ENCODE measurements at regions not wholly inside any gene's neighbourhood (a gene's known extent, or its start where the extent isn't known, plus 50 kb on each side); places are given as distances from the start of the nearest gene placed in this dataset.

- Histone ChIP-seq H3K27ac (no peak overlapping the region), H3K9me3 (no peaks in the 10 kb centered on the region), H3K4me1 (no peaks in the 10 kb centered on the region), H3K27me3 (no peaks in the 10 kb centered on the region), H3K36me3 (no peaks in the 10 kb centered on the region), H3K4me3 (no peak overlapping the region)
- intact Hi-C loops (cut with DNase I; ENCODE audit: low total_unique reads) (no loop called here), in situ Hi-C loops (cut with MboI; ENCODE audit: low sequenced_read_pairs in 4 of 4) (no loop called here)
- no peak for DNase-seq
- ATAC-seq: no peak
- TF ChIP-seq CTCF (IDR thresholded peaks at IDR 0.05 in 4 of 5, conservative IDR thresholded peaks at IDR 0.05 in 1 of 5): no peak
- no peak for TF ChIP-seq POLR2A (IDR thresholded peaks at IDR 0.05)
Measured at GRCh38 chr4:180539284-180539683, 1703.9 kb upstream of the TENM3 start.

GRCh38 chr4:180541678-180542077 lies 1701.5 kb upstream of the TENM3 start:
- no peak for ATAC-seq
- in situ Hi-C loops (cut with MboI; ENCODE audit: low sequenced_read_pairs in 4 of 4): no loop called here

GRCh38 chr4:180542445-180543100 lies 1700.6 kb upstream of the TENM3 start:
- intact Hi-C loops (cut with DNase I; ENCODE audit: low total_unique reads): no loop called here
- no peaks in the 10 kb centered on the region for H3K9me3 ChIP-seq
- H3K27ac ChIP-seq: no peak overlapping the region
- TF ChIP-seq CTCF (IDR thresholded peaks at IDR 0.05 in 4 of 5, conservative IDR thresholded peaks at IDR 0.05 in 1 of 5) (no peak), POLR2A (IDR thresholded peaks at IDR 0.05) (no peak)
- no peaks in the 10 kb centered on the region for H3K36me3 ChIP-seq
- no peaks in the 10 kb centered on the region for H3K4me1 ChIP-seq
- DNase-seq (no peak), ATAC-seq (no peak)
- in situ Hi-C loops (cut with MboI; ENCODE audit: low sequenced_read_pairs in 4 of 4): no loop called here
- H3K27me3 ChIP-seq: no peaks in the 10 kb centered on the region
- no peak overlapping the region for H3K4me3 ChIP-seq

More at GRCh38 chr4:180541678-180542077, 1701.5 kb upstream of the TENM3 start:
- no peaks in the 10 kb centered on the region for H3K4me1 ChIP-seq
- intact Hi-C loops (cut with DNase I; ENCODE audit: low total_unique reads): no loop called here
- H3K27ac ChIP-seq: no peak overlapping the region
- no peaks in the 10 kb centered on the region for H3K27me3 ChIP-seq
- DNase-seq: no peak
- no peaks in the 10 kb centered on the region for H3K9me3 ChIP-seq
- no peaks in the 10 kb centered on the region for H3K36me3 ChIP-seq
- TF ChIP-seq POLR2A (IDR thresholded peaks at IDR 0.05): no peak
- H3K4me3 ChIP-seq: no peak overlapping the region

- Histone ChIP-seq H3K27ac (no peak overlapping the region), H3K27me3 (no peaks in the 10 kb centered on the region), H3K4me1 (no peaks in the 10 kb centered on the region), H3K4me3 (no peak overlapping the region), H3K9me3 (no peaks in the 10 kb centered on the region), H3K36me3 (no peaks in the 10 kb centered on the region)
- intact Hi-C loops (cut with DNase I; ENCODE audit: low total_unique reads): no loop called here
- in situ Hi-C loops (cut with MboI; ENCODE audit: low sequenced_read_pairs in 4 of 4): no loop called here
- ATAC-seq (no peak), DNase-seq (no peak)
- TF ChIP-seq CTCF (IDR thresholded peaks at IDR 0.05 in 4 of 5, conservative IDR thresholded peaks at IDR 0.05 in 1 of 5) (no peak), POLR2A (IDR thresholded peaks at IDR 0.05) (no peak)
Measured at GRCh38 chr4:180550106-180550505, 1693.1 kb upstream of the TENM3 start.

GRCh38 chr4:180557348-180557747 lies 1685.9 kb upstream of the TENM3 start:
- Histone ChIP-seq H3K4me3 (no peak overlapping the region), H3K9me3 (no peaks in the 10 kb centered on the region), H3K27ac (no peak overlapping the region), H3K27me3 (no peaks in the 10 kb centered on the region), H3K4me1 (no peaks in the 10 kb centered on the region), H3K36me3 (no peaks in the 10 kb centered on the region)
- no peak for TF ChIP-seq POLR2A (IDR thresholded peaks at IDR 0.05)
- no peak for TF ChIP-seq CTCF (IDR thresholded peaks at IDR 0.05 in 4 of 5, conservative IDR thresholded peaks at IDR 0.05 in 1 of 5)
- no peak for ATAC-seq
- no peak for DNase-seq
- intact Hi-C loops (cut with DNase I; ENCODE audit: low total_unique reads) (no loop called here), in situ Hi-C loops (cut with MboI; ENCODE audit: low sequenced_read_pairs in 4 of 4) (no loop called here)

Measured in gastrocnemius medialis (tissue), 4 donors.